Superior temporal gyrus (tissue), 1 donor: ENCODE measurements at regions not wholly inside any gene's neighbourhood (a gene's known extent, or its start where the extent isn't known, plus 50 kb on each side); places are given as distances from the start of the nearest gene placed in this dataset.

Experiments
- DNase-seq: peaks from one replicate; pipeline ENCODE4 v3.0.0-alpha.2; 2016; ENCODE audit errors: extremely low spot score

DNA sequence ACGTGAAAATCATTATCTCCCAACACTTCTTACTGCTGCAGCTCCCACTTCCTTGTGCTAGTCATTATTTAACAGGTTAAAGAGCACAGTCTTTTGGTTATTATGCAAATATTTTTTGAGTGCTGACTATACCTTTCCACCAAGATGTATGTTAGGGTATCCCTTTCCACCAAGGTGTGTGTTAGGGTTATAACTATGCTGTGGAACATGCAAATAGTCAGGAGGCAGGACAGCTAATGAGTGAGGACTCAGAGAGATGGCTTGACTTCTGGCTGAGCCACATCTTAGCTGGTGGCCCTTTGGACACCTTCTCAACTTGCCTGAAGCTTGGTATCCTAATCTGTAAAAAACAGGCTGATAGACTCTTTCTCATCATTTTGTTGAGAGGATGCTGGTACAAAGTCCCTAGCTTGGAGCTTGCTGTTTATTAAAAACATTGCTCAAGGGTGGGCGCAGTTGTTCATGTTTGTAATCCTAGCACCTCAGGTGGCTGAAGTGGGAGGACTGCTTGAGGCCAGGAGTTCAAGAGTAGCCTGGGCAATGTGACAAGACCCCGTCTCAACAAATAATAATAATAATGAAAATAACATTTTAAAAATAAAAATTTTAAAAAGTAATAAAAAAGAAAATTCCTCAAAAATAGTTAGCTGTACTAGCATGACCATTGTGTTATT, 160.5 kb upstream of the ADAMTS9 start:
- DNase-seq = no peak

DNA sequence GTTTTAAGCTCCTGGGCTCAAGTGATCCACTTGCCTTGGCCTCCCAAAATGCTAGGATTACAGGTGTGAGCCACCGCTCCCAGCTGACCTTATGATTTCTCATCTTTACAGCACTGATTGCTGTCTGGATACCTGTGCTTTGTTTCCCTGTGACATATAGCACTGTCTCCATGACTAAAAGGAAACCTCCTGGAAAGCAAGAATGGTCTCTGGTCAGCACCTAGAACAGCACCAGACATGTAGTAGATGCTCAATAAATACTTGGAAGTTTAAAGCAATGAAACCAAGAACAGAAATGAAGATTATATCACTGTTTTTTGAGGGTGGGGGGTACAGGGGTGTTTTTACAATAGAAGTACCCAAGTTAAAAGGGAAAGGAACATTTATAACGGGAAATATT, 156.8 kb upstream of the ADAMTS9 start:
- DNase-seq = no peak

DNA sequence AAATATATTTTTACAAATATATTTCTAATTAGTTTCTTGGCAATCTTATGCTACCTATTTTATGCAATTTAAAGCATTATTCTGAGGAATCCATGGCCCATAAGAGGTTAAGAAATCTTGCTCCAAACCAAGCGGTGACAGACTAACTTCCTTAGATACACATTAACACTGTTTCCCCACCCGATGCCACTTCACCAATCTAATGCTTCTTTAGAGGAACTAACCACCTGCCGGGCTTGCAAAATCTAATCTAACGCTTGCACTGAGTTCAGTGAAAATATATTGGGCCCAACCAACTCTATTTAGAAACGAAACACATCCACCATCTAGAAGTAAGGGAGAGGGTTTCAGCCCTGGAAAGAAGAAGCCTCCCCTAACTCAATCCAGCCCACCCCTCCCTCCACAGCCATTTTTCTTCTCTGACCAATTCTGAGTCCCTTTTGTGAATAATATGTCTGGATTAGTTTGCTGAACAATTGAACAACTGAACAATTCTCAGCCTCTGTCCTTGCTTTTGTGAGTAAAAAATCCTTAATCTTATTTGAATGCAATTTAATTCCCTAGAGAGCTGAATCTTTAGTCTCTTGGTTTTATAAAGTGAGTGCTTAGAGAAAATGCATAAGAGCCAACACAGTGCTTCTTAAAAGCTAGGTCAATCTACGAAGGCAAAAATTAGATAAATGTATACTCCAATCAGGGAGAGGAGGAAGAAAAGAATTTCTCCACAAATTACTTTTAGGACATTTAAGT, 150.4 kb upstream of the ADAMTS9 start:
- DNase-seq = no peak

DNA sequence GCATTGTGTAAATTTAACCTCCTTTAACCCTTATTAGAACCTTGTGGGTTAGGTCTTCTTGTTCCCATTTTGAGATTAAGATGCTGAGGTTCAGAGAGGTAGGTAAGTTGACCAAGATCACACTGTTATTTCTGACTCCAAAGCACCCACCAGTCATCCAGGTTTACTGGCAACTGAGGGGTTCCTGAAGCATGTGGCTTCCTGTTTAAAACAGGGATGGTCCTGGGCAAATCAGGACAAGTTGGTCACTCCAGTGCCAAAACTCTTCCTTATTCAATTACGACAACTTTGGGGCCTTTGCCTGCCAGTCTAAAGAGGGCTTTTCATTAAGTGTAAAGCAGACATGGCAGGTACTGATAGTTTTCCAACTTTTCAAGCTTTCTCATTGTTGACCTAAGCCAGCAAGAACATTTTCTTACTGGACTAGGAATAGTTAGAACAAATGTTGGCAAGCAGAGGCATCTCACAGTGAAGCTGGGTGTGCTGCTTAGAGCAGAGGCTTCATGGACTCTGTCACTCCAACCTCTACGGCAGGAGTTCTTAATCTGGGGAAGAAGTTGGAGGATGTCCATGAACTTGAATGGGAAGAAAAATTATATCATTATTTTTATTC, 149.4 kb upstream of the ADAMTS9 start:
- DNase-seq = no peak

DNA sequence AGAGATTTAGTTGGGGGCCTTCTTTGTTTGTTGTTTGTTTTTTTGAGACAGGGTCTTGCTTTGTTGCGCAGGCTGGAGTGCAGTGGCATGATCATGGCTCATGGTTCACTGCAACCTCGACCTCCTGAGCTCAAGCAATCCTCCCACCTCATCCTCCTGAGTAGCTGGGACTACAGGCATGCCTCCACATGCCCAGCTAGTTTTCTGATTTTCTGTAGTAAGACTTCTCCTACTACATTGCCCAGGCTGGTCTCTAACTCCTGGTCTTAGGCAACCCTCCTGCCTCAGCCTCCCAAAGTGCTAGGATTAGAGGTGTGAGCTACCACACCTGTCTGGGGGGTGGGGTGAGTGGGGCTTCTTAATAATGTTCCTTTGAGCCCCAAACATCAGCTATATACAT, 148.3 kb upstream of the ADAMTS9 start:
- no peak for DNase-seq

DNA sequence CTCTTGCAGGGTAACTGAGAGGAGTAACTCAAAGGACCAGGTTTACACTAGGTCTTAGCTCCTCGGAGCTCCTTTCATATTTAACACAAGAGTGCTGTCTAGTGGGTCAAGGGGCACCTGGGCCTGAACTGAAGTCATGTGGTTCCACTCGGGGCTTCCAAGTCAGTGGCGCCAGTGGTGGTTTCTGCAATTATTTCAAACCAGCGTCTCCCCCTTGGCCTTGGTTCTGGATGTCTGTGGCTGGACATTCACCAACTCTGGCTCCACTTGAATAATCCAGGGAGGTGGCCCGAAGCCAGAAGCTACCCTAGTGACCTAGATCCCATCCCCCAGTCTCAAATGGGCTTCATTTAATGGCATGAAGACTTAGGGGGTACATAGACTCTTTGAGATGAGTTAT, 144.3 kb upstream of the ADAMTS9 start:
- no peak for DNase-seq

DNA sequence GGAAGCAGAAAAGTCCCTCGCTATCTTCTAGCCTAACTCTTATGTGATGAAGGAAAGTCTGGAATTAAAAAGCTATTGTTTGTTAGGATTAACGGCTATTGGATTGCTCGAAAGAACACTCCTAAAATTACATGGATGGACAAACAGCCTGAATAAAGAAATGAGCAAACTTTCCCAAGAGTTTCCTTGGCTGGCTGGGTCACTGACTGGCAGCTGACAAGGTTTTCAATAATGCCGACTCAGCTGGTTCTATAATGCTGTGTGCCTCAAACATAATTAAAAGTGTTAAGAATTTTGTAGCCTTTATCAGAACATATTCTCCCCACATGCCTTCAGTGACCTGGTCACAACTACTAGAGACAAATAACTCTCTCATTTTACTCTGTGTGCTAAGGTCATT, 142.9 kb upstream of the ADAMTS9 start:
- DNase-seq = no peak

DNA sequence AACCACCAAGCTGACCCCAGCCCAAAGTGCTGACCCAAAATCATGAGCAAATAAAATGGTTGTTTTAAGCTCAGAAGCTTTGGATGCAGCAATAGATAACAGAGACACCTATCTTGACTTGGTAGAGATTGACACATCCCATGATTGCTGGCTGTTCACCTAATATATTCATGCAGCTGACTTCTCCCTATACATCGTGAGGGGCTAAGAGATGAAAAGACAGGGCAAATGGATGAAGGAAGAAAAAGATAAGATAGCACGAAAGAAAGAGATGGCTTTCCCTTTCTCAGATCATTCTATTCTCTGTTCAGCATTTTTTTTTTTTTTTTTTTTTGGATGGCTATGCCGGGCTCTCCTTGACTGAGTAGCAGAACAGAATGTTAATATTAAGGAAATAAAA, 141.5 kb upstream of the ADAMTS9 start:
- DNase-seq = no peak

DNA sequence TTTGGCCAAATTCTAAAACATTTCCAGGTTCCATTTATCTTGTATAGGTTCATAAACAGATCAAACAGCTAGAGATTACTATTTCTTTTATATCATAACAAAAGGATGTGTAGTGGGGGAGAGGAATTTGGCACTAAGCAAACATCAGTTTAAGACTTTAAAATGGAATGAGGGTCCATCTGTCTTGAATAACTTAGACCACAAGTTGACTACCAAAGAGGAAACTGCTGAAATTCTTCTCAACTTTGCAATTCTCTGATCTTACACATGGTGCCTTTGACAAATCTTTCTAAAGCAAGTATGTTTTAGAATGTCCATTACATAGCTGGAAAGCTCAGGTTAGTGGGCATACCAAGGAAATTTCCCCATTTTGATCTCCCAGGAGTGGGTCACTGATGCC, 140.5 kb upstream of the ADAMTS9 start:
- DNase-seq = no peak

DNA sequence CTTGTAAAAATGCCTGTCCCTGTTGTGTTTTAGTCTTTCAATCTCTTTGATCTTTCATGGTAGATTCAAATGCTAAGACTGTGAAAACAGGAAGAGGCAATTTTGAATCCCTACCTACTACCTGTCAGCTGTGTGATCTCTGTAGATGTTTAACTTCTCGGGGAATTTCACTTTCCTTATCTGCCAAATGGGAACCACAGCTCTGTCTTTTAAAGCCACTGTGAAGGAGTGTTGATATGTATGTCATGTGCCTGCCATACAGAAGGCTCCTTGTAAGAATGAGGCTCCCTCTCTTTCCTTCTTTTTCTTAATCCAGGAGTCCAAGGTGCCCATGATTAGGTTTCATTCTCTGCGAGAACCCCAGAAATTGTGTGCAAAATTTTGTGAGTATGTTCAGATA, 139.6 kb upstream of the ADAMTS9 start:
- DNase-seq = no peak

DNA sequence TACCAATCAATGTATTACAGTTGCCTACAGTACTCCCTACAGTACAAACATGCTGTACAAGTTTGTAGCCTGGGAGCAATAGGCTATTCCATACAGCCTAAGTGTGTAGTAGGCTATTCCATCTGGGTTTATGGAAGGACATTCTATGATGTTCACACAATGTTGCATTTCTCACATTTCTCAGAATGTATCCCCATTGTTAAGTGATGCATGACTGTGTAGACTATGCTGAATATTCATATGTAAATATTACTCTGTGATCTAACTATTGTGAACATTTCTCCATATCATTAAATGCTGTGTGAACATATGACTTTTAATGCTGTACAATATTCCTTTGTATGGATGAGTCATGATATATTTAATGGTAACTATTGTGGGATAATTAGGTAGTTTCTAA, 139.2 kb upstream of the ADAMTS9 start:
- DNase-seq = no peak

DNA sequence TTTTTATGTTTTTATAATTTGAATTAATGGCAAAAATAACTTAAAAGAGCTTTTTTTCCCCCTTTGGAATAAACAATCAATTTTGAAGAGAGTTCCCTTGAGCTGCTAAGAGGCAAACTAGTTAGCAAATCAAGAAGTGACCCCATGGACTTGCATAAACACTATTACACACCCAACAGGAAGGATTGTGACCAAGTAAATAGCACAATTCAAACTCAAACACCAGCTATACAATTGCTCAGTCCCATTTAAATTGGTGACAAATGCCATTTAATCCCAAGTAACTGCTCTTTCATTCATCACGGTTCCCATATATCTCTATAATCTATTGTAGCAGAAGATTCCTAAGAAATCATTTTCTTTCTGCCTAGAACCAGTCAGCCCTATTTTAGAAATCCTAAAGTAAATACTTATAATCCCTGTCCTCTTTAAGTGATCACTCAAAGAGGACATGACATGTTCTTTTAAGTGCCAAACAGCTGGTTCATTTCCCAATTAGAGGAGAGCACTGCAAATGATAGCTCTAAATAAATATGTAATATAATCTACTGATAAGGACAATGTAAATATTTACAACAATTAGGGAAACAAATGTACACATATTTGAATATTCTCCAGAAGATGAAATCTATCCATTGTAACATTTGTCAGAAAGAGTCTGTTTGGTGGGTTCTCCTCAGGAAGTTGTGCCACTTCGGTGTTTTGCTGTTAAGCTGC, 137.8 kb upstream of the ADAMTS9 start:
- no peak for DNase-seq

DNA sequence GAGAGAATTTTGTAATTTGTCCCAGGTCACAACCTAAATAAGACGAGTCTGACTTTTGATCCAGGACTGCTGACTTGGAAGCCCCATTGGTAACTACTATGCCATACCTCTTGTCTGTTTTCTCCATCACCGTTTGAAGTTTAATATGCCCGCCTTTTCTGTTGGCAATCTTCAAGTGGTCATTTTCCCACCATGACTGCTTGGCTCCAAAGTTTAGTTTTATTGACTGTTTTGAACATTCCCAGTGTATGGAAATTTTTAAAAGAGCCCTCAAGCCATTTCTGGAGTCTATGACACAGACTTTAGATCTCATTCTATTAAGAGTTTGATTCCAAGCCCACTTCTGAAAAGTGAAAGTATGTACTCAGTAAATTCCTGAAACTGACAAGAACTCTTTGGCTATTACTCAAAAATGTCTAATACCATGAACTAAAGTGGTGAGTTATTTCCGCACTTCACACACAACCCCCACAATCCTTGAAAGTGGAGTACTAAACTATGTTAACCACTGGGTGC, 136.7 kb upstream of the ADAMTS9 start:
- no peak for DNase-seq

DNA sequence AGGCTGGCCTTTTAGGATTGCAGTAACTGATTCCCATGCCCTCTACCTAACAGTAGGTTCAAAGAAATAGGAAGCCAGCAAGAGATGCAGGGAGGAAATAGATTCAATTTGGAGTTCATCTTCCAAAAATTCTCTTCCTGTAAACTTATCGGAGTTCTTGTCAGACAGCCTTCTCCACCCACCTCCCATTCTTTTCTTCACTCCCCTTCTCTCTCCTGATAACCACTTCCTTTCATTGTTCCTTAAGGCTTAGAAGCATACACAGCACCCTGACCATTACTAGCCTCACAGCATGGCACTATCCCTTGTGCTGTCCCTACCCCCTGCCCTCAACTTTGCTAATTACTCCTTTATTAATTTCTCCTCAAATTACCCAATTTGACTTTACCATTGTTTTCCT, 130.4 kb upstream of the ADAMTS9 start:
- DNase-seq = no peak

DNA sequence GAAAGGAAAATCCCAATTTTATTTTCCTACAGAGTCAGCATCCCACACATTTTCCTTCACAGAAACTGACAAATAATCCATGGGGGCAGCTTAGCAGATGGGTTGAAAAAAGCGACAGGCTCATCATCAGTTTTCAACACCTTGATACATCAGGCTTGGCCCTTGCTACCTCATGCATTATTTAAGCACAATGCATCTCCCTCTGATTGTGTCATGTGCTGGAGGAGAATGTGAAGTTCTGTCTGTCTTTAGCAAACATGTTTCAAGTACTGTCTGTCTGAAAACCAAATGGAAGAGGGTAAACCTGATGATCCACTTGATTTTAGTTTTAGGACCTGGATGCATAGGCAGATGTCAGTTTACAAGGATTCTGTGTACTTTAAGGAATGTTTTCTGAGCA, 128.6 kb upstream of the ADAMTS9 start:
- no peak for DNase-seq

DNA sequence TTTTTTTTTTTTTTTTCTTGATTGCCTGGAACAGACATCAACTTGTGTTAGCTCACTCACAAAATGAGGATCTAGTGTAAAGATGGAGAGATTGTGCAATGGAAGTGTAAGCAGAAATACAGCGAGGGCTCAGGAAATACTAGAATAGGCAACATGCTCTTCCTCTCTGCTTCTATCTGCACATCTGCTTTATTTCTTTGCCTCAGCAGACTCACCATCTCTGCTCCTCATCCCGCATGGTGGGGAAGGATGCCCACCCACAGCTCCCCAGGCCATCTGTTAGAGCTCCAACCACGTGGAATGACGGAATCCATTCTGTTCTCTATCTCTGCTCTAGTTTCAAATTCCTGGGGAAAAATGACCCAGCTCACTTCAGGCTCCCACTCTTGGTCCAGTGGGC, 128.0 kb upstream of the ADAMTS9 start:
- DNase-seq = peak; percentile 44

DNA sequence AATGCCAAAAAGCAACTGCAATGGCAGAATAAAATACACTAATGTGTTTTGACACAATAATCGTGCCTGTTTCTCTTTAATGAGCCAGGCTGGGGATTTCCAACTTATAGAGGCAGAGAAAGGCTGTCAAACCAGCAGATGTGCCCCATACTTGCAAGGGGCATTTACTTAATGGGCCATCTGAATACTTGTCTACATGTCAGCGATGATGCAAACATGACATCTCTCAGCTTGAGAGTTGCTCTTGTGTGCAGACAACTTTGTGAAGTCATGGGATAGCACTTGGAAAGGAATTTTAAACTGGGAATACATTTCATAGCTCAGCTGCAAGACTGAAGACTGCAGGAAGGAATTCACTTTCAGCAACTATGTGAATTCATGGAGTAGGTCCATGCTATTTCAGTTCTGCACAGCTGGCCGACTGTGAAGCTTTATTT, 127.4 kb upstream of the ADAMTS9 start:
- DNase-seq = no peak

DNA sequence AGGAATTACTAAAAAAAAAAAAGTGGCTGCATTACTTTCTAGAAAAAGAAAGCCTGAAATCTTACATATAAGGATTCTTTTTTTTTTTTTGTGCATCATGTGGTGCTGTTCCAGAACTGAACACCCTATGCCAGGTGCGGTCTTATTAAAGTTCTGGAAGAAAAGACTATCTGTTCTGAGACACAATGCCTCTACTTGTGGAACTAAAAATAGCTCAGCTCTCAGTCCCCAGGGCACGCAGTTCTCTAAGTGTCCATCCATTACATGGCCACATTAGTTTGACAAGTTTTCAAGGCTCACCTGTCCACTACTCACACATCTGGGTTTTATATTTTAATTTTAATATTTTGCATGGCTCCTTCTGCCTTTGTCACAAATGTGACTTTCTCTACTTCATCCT, 126.6 kb upstream of the ADAMTS9 start:
- no peak for DNase-seq

DNA sequence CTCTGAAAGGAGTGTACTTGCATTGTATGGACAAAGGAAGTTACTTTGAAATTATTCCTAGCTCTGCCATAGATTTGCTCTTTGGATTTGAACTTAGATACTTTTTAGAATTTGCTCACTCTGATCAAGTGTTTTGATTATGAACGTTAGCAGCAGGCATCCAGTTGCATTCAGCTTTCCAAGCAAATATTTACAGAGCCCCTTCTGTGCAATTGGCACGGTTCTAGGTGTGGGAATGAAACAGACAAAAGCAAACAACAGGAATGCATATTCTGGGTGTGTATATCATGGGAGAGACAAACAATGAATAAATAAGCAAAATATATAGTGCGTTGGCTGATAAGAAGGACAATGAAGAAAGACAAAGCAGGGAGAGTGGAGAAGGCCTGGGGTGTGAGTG, 125.5 kb upstream of the ADAMTS9 start:
- no peak for DNase-seq

DNA sequence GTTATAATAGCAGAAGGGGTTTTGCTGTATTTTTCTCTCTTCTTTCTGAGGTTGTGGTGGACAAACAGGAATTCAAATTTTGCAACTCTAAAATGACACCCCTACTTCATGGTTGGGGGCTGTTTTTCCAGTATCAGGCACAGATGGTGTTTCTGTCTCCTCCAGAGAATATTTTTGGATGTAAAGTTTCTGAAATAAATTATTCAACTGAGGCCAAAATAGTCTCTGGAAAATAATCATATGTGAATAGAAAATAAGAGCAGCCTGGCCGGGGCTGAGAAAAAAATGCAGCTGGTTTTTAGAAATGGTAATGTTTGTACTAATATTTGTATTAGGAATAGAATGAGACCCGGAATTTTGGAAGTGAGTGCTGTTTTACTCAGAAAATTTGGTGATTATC, 121.3 kb upstream of the ADAMTS9 start:
- no peak for DNase-seq

DNA sequence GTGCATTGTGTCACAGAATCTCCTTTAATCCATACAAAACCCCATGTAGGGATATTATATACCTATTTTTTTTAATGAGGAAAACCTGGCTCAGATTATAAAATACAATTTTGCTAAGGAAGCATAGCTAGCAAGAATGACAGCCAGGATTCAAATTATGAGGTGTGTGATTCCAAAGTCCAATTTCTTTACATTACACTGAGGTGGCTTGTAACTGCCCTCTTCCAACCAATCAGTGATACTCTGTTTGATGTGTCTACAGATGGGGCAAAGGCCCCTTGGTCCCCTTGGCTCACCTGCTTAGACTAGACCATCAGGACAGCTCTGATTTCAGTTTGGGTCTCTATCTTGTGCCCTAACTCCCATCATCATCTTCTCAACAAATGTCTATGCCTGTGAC, 120.3 kb upstream of the ADAMTS9 start:
- no peak for DNase-seq
